Neural progenitor cell (in vitro differentiated cells): ENCODE measurements at regions not wholly inside any gene's neighbourhood (a gene's known extent, or its start where the extent isn't known, plus 50 kb on each side); places are given as distances from the start of the nearest gene placed in this dataset.
A peak's percentile ranks its signal among the peaks of the same experiment; 100 is the strongest.
"Not testable (repeated sequence)": the region's sequence is repeated elsewhere in the genome, so short reads cannot be mapped to it uniquely, and the experiment has no call there.

ENCODE experiments used
- DNase-seq: peaks from one replicate; pipeline ENCODE4 v3.0.0-alpha.2; 2016; ENCODE audit warnings: low spot score
- H2AFZ ChIP-seq: fragments of 200-600 bp; sonication (generic); replicated peaks from 2 replicates; pipeline ENCODE4 v1.6.1; 2016; ENCODE audit warnings: antibody characterized with exemption
- H3F3A ChIP-seq: fragments of 200-600 bp; sonication (generic); 2 replicates; pipeline ENCODE4 v1.6.1; 2016; ENCODE audit warnings: antibody characterized with exemption, low read depth
- H3K27ac ChIP-seq: fragments of 200-600 bp; sonication (generic); 2 replicates; pipeline ENCODE4 v1.5.1; 2016; ENCODE audit warnings: mild to moderate bottlenecking
- H3K27me3 ChIP-seq: fragments of 200-600 bp; sonication (generic); 2 replicates; pipeline ENCODE4 v1.6.1; 2016; ENCODE audit warnings: mild to moderate bottlenecking, moderate library complexity
- H3K36me3 ChIP-seq: fragments of 200-600 bp; sonication (generic); 2 replicates; pipeline ENCODE4 v1.5.1; 2016
- H3K4me1 ChIP-seq: fragments of 200-600 bp; sonication (generic); 2 replicates; pipeline ENCODE4 v1.6.1; 2016; ENCODE audit warnings: mixed run types
- H3K4me2 ChIP-seq: fragments of 200-600 bp; sonication (generic); 2 replicates; pipeline ENCODE4 v1.6.1; 2016
- H3K4me3 ChIP-seq: fragments of 200-600 bp; sonication (generic); 2 replicates; pipeline ENCODE4 v1.5.1; 2016
- H3K79me2 ChIP-seq: fragments of 200-600 bp; sonication (generic); 2 replicates; pipeline ENCODE4 v1.6.1; 2016; ENCODE audit warnings: low read depth
- H3K9ac ChIP-seq: fragments of 200-600 bp; sonication (generic); 2 replicates; pipeline ENCODE4 v1.6.1; 2016
- H3K9me3 ChIP-seq: fragments of 200-600 bp; sonication (generic); 2 replicates; pipeline ENCODE4 v1.5.1; 2016; ENCODE audit warnings: low read depth
- H4K20me1 ChIP-seq: fragments of 200-600 bp; sonication (generic); 2 replicates; pipeline ENCODE4 v1.6.1; 2016; ENCODE audit warnings: low read depth
- H3K27ac Mint-ChIP-seq: 3 replicates; pipeline ENCODE4 v1.8.0; 2021; ENCODE audit warnings: mixed read lengths
- H3K27me3 Mint-ChIP-seq: 2 replicates; pipeline ENCODE4 v1.8.0; 2022; ENCODE audit warnings: low read depth, mild to moderate bottlenecking, inconsistent platforms, moderate library complexity, mixed read lengths; ENCODE audit not compliant: insufficient read depth
- H3K36me3 Mint-ChIP-seq: 3 replicates; pipeline ENCODE4 v1.8.0; 2021; ENCODE audit warnings: mixed read lengths
- H3K4me1 Mint-ChIP-seq: 3 replicates; pipeline ENCODE4 v1.8.0; 2021; ENCODE audit warnings: mixed read lengths
- H3K4me3 Mint-ChIP-seq: 3 replicates; pipeline ENCODE4 v1.8.0; 2021; ENCODE audit warnings: mild to moderate bottlenecking, moderate library complexity, mixed read lengths
- H3K9me3 Mint-ChIP-seq: 3 replicates; pipeline ENCODE4 v1.8.0; 2020; ENCODE audit warnings: mixed read lengths
- CTCF ChIP-seq: fragments of 200-600 bp; sonication (generic); IDR thresholded peaks from 2 replicates; pipeline ENCODE4 v1.5.1; 2017; ENCODE audit warnings: antibody characterized with exemption, mild to moderate bottlenecking
- EZH2 ChIP-seq: fragments of 200-600 bp; sonication (generic); IDR thresholded peaks from 2 replicates; pipeline ENCODE4 v1.6.1; 2017; ENCODE audit warnings: antibody characterized with exemption, mild to moderate bottlenecking, moderate library complexity
- EZH2phosphoT487 ChIP-seq: fragments of 200-600 bp; sonication (generic); IDR thresholded peaks from 2 replicates; pipeline ENCODE4 v1.6.1; 2017; ENCODE audit warnings: antibody characterized with exemption

- TF ChIP-seq CTCF (no peak), EZH2 (no peak), EZH2phosphoT487 (no peak)
- H3K36me3 Mint-ChIP-seq, result peaks cover 7% of the 10 kb centered on the region
- no peaks in the 10 kb centered on the region for H3K4me1 Mint-ChIP-seq
- Histone ChIP-seq H3F3A (no peaks in the 10 kb centered on the region), H3K27ac (no peak overlapping the region), H3K36me3 (no peaks in the 10 kb centered on the region), H3K4me3 (no peak overlapping the region), H2AFZ (no peak overlapping the region), H3K9me3 (peaks cover 7% of the 10 kb centered on the region), H3K79me2 (no peaks in the 10 kb centered on the region), H3K4me2 (no peak overlapping the region), H3K27me3 (no peaks in the 10 kb centered on the region), H3K4me1 (peaks cover 5% of the 10 kb centered on the region), H3K9ac (no peak overlapping the region), H4K20me1 (peaks cover 4% of the 10 kb centered on the region)
- H3K27ac Mint-ChIP-seq, result no peak overlapping the region
- no peak overlapping the region for H3K4me3 Mint-ChIP-seq
- no peaks in the 10 kb centered on the region for H3K27me3 Mint-ChIP-seq
- H3K9me3 Mint-ChIP-seq, result peaks cover 26% of the 10 kb centered on the region
- no peak for DNase-seq
Observed at GRCh38 chrX:18076434-18076833, 144.3 kb downstream of the BEND2 start.

GRCh38 chrX:18075603-18076002 lies 145.1 kb downstream of the BEND2 start:
- no peak overlapping the region for H2AFZ ChIP-seq
- H3K4me3 Mint-ChIP-seq, result no peak overlapping the region
- H3K27me3 Mint-ChIP-seq, result no peaks in the 10 kb centered on the region
- H3K4me1 Mint-ChIP-seq, result no peaks in the 10 kb centered on the region
- peak; percentile 4 for DNase-seq
- H3K36me3 ChIP-seq, result no peaks in the 10 kb centered on the region
- H3K27ac Mint-ChIP-seq, result no peak overlapping the region
- H3K9me3 Mint-ChIP-seq, result peaks cover 26% of the 10 kb centered on the region
- no peaks in the 10 kb centered on the region for H3F3A ChIP-seq
- no peaks in the 10 kb centered on the region for H3K79me2 ChIP-seq
- H3K36me3 Mint-ChIP-seq, result peaks cover 7% of the 10 kb centered on the region
- H3K9ac ChIP-seq, result no peak overlapping the region
- no peak overlapping the region for H3K4me2 ChIP-seq
- H3K27ac ChIP-seq, result no peak overlapping the region
- H4K20me1 ChIP-seq, result peaks cover 4% of the 10 kb centered on the region
- TF ChIP-seq CTCF (no peak), EZH2 (no peak), EZH2phosphoT487 (no peak)
- peaks cover 5% of the 10 kb centered on the region for H3K4me1 ChIP-seq
- H3K27me3 ChIP-seq, result no peaks in the 10 kb centered on the region
- H3K9me3 ChIP-seq, result peaks cover 7% of the 10 kb centered on the region
- H3K4me3 ChIP-seq, result no peak overlapping the region

- H3K36me3 Mint-ChIP-seq, H3F3A ChIP-seq, H3K9me3 ChIP-seq, H3K4me2 ChIP-seq, H4K20me1 ChIP-seq, H3K27me3 Mint-ChIP-seq, H3K36me3 ChIP-seq, H3K4me3 ChIP-seq, H3K79me2 ChIP-seq, H3K27me3 ChIP-seq, H3K9ac ChIP-seq, H3K4me3 Mint-ChIP-seq, H3K27ac Mint-ChIP-seq, DNase-seq, H3K4me1 Mint-ChIP-seq, H2AFZ ChIP-seq, H3K27ac ChIP-seq: not testable (repeated sequence)
- H3K9me3 Mint-ChIP-seq, result peaks cover 15% of the 10 kb centered on the region
- H3K4me1 ChIP-seq, result peaks cover 16% of the 10 kb centered on the region
Observed at GRCh38 chrX:18068045-18068444, 152.6 kb downstream of the BEND2 start.

GRCh38 chrX:18065956-18066355 lies 154.7 kb downstream of the BEND2 start:
- no peaks in the 10 kb centered on the region for H3K27me3 ChIP-seq
- H3K36me3 Mint-ChIP-seq, result no peaks in the 10 kb centered on the region
- H3K27ac ChIP-seq, result no peak overlapping the region
- H3K4me3 ChIP-seq, result peak overlapping the region; percentile 2
- H3K27ac Mint-ChIP-seq, result no peak overlapping the region
- peaks cover 16% of the 10 kb centered on the region for H3K4me1 ChIP-seq
- DNase-seq, result peak; percentile 5
- no peak for TF ChIP-seq EZH2
- TF ChIP-seq CTCF, result no peak
- no peak for TF ChIP-seq EZH2phosphoT487
- H3K36me3 ChIP-seq, result no peaks in the 10 kb centered on the region
- peak overlapping the region; percentile 49 for H3K4me2 ChIP-seq
- H3F3A ChIP-seq, result no peaks in the 10 kb centered on the region
- no peak overlapping the region for H2AFZ ChIP-seq
- H3K4me3 Mint-ChIP-seq, result no peak overlapping the region
- no peaks in the 10 kb centered on the region for H3K79me2 ChIP-seq
- no peak overlapping the region for H3K9ac ChIP-seq
- H3K4me1 Mint-ChIP-seq, result peaks cover 5% of the 10 kb centered on the region
- H4K20me1 ChIP-seq, result no peaks in the 10 kb centered on the region
- H3K9me3 ChIP-seq, result no peaks in the 10 kb centered on the region
- no peaks in the 10 kb centered on the region for H3K27me3 Mint-ChIP-seq
- peaks cover 9% of the 10 kb centered on the region for H3K9me3 Mint-ChIP-seq
